ENCODE measurements at regions not wholly inside any gene's neighbourhood (a gene's known extent, or its start where the extent isn't known, plus 50 kb on each side); places are given as distances from the start of the nearest gene placed in this dataset.

GRCh38 chr13:22028831-22029230, 358.0 kb downstream of the FGF9 start:
- no peak for FAIRE-seq
- no peaks in the 10 kb centered on the region for H3K27me3 ChIP-seq (ENCODE audit: control insufficient read depth, extremely low read depth, insufficient read depth, low read length)

GRCh38 chr13:22030321-22030720, 359.4 kb downstream of the FGF9 start:
- dilution Hi-C loops (cut with MboI; ENCODE audit: extremely low pct_ligation_motif_present, low sequenced_read_pairs): no loop called here
- H3K4me3 ChIP-seq (ENCODE audit: control insufficient read depth in 2 of 3, extremely low read depth in 1 of 3, insufficient read depth in 2 of 3, low read depth in 1 of 3, low read length in 3 of 3): no peak overlapping the region
- H4K20me1 ChIP-seq (ENCODE audit: control insufficient read depth, extremely low read depth, insufficient read depth, low read length): no peaks in the 10 kb centered on the region
- TF ChIP-seq EZH2 (IDR thresholded peaks at IDR 0.05; ENCODE audit: low read length) (no peak), CTCF (optimal IDR thresholded peaks at IDR 0.05 in 1 of 3, IDR thresholded peaks at IDR 0.05 in 1 of 3, conservative IDR thresholded peaks at IDR 0.05 in 1 of 3; ENCODE audit: extremely low read depth in 1 of 3, insufficient read depth in 2 of 3, low read length in 3 of 3) (no peak)
- no peak overlapping the region for H3K27ac ChIP-seq (ENCODE audit: control insufficient read depth, insufficient read depth, low read length)
- H2AFZ ChIP-seq (ENCODE audit: control insufficient read depth, low read length): no peak overlapping the region
- no peak for FAIRE-seq
- no peak overlapping the region for H3K4me2 ChIP-seq (ENCODE audit: control insufficient read depth, extremely low read depth, insufficient read depth, low read depth, low read length)
- no peaks in the 10 kb centered on the region for H3K4me1 ChIP-seq (ENCODE audit: control insufficient read depth, extremely low read depth, insufficient read depth, low read length)
- H3K36me3 ChIP-seq (ENCODE audit: control insufficient read depth in 2 of 2, extremely low read depth in 1 of 2, insufficient read depth in 2 of 2, low read length in 2 of 2): no peaks in the 10 kb centered on the region
- H3K9me3 ChIP-seq (ENCODE audit: control insufficient read depth, low read depth, low read length): no peaks in the 10 kb centered on the region
- no peaks in the 10 kb centered on the region for H3K27me3 ChIP-seq (ENCODE audit: control insufficient read depth, extremely low read depth, insufficient read depth, low read length)
- H3K79me2 ChIP-seq (ENCODE audit: control insufficient read depth, insufficient read depth, low read length): no peaks in the 10 kb centered on the region
- no peaks in the 10 kb centered on the region for H3K9me1 ChIP-seq (ENCODE audit: control insufficient read depth, extremely low read depth, insufficient read depth, low read length)
- no peak overlapping the region for H3K9ac ChIP-seq (ENCODE audit: control insufficient read depth, extremely low read depth, insufficient read depth, low read length)
- no peak for DNase-seq (ENCODE audit: low read depth, low spot score)

More at GRCh38 chr13:22028831-22029230, 358.0 kb downstream of the FGF9 start:
- Histone ChIP-seq H3K9me1 (ENCODE audit: control insufficient read depth, extremely low read depth, insufficient read depth, low read length) (no peaks in the 10 kb centered on the region), H3K36me3 (ENCODE audit: control insufficient read depth in 2 of 2, extremely low read depth in 1 of 2, insufficient read depth in 2 of 2, low read length in 2 of 2) (no peaks in the 10 kb centered on the region), H3K9ac (ENCODE audit: control insufficient read depth, extremely low read depth, insufficient read depth, low read length) (no peak overlapping the region), H4K20me1 (ENCODE audit: control insufficient read depth, extremely low read depth, insufficient read depth, low read length) (no peaks in the 10 kb centered on the region), H3K9me3 (ENCODE audit: control insufficient read depth, low read depth, low read length) (no peaks in the 10 kb centered on the region), H3K4me2 (ENCODE audit: control insufficient read depth, extremely low read depth, insufficient read depth, low read depth, low read length) (no peak overlapping the region), H3K79me2 (ENCODE audit: control insufficient read depth, insufficient read depth, low read length) (no peaks in the 10 kb centered on the region), H3K4me3 (ENCODE audit: control insufficient read depth in 2 of 3, extremely low read depth in 1 of 3, insufficient read depth in 2 of 3, low read depth in 1 of 3, low read length in 3 of 3) (no peak overlapping the region), H2AFZ (ENCODE audit: control insufficient read depth, low read length) (no peak overlapping the region), H3K27ac (ENCODE audit: control insufficient read depth, insufficient read depth, low read length) (no peak overlapping the region), H3K4me1 (ENCODE audit: control insufficient read depth, extremely low read depth, insufficient read depth, low read length) (no peaks in the 10 kb centered on the region)
- dilution Hi-C loops (cut with MboI; ENCODE audit: extremely low pct_ligation_motif_present, low sequenced_read_pairs): no loop called here
- no peak for DNase-seq (ENCODE audit: low read depth, low spot score)
- no peak for TF ChIP-seq EZH2 (IDR thresholded peaks at IDR 0.05; ENCODE audit: low read length)
- no peak for TF ChIP-seq CTCF (optimal IDR thresholded peaks at IDR 0.05 in 1 of 3, IDR thresholded peaks at IDR 0.05 in 1 of 3, conservative IDR thresholded peaks at IDR 0.05 in 1 of 3; ENCODE audit: extremely low read depth in 1 of 3, insufficient read depth in 2 of 3, low read length in 3 of 3)

All from keratinocyte (primary cell).